ENCODE measurements at regions not wholly inside any gene's neighbourhood (a gene's known extent, or its start where the extent isn't known, plus 50 kb on each side); places are given as distances from the start of the nearest gene placed in this dataset.
A peak's percentile ranks its signal among the peaks of the same experiment; 100 is the strongest.

GRCh38 chr3:26827169-26827568 is 204.6 kb downstream of the LRRC3B start:
- Histone ChIP-seq H3K27me3 (ENCODE audit: control insufficient read depth in 3 of 3, insufficient read depth in 3 of 3, low read length in 2 of 3) (no peaks in the 10 kb centered on the region), H3K9me3 (ENCODE audit: control insufficient read depth in 4 of 4, insufficient read depth in 3 of 4, low read length in 3 of 4) (peaks cover 0 to 18% (median 14%) of the 10 kb centered on the region in 4 donors), H3K9ac (ENCODE audit: insufficient read depth in 1 of 2, low read length in 2 of 2) (no peak overlapping the region), H3K27ac (ENCODE audit: low read depth in 1 of 2, low read length in 1 of 2) (no peak overlapping the region), H3K4me3 (no peak overlapping the region), H3K4me1 (ENCODE audit: control insufficient read depth in 5 of 5, insufficient read depth in 5 of 5, low read length in 5 of 5) (no peaks in the 10 kb centered on the region), H3K36me3 (ENCODE audit: control insufficient read depth in 4 of 4, insufficient read depth in 4 of 4, low read length in 4 of 4) (no peaks in the 10 kb centered on the region)
- TF ChIP-seq CTCF (IDR thresholded peaks at IDR 0.05; ENCODE audit: control extremely low read depth, extremely low read depth): no peak
- DNase-seq (no peak), ATAC-seq (ENCODE audit: insufficient read depth, low FRiP score) (no peak)
- WGBS, 2 donors: 44 to 67% methylated on average over 1 of the region's 1 CpG

- H3K4me1 ChIP-seq (ENCODE audit: control insufficient read depth in 5 of 5, insufficient read depth in 5 of 5, low read length in 5 of 5): no peaks in the 10 kb centered on the region
- H3K4me3 ChIP-seq: no peak overlapping the region
- H3K36me3 ChIP-seq (ENCODE audit: control insufficient read depth in 4 of 4, insufficient read depth in 4 of 4, low read length in 4 of 4): no peaks in the 10 kb centered on the region
- 86 to 87% methylated on average over 4 of the region's 4 CpGs for WGBS, 2 donors
- no peaks in the 10 kb centered on the region for H3K9me3 ChIP-seq (ENCODE audit: control insufficient read depth in 4 of 4, insufficient read depth in 3 of 4, low read length in 3 of 4)
- H3K9ac ChIP-seq (ENCODE audit: insufficient read depth in 1 of 2, low read length in 2 of 2): no peak overlapping the region
- no peaks in the 10 kb centered on the region for H3K27me3 ChIP-seq (ENCODE audit: control insufficient read depth in 3 of 3, insufficient read depth in 3 of 3, low read length in 2 of 3)
- no peak for TF ChIP-seq CTCF (IDR thresholded peaks at IDR 0.05; ENCODE audit: control extremely low read depth, extremely low read depth)
- ATAC-seq (ENCODE audit: insufficient read depth, low FRiP score) (no peak), DNase-seq (peak in 1 of 3 donors; percentile 4)
- no peak overlapping the region for H3K27ac ChIP-seq (ENCODE audit: low read depth in 1 of 2, low read length in 1 of 2)
These were observed 215.5 kb downstream of the LRRC3B start for GRCh38 chr3:26838026-26838425.

GRCh38 chr3:26839001-26839400 is 216.4 kb downstream of the LRRC3B start:
- Histone ChIP-seq H3K27me3 (ENCODE audit: control insufficient read depth in 3 of 3, insufficient read depth in 3 of 3, low read length in 2 of 3) (no peaks in the 10 kb centered on the region), H3K4me3 (no peak overlapping the region), H3K9ac (ENCODE audit: insufficient read depth in 1 of 2, low read length in 2 of 2) (no peak overlapping the region), H3K36me3 (ENCODE audit: control insufficient read depth in 4 of 4, insufficient read depth in 4 of 4, low read length in 4 of 4) (no peaks in the 10 kb centered on the region), H3K4me1 (ENCODE audit: control insufficient read depth in 5 of 5, insufficient read depth in 5 of 5, low read length in 5 of 5) (no peaks in the 10 kb centered on the region), H3K27ac (ENCODE audit: low read depth in 1 of 2, low read length in 1 of 2) (no peak overlapping the region), H3K9me3 (ENCODE audit: control insufficient read depth in 4 of 4, insufficient read depth in 3 of 4, low read length in 3 of 4) (no peaks in the 10 kb centered on the region)
- DNase-seq (no peak), ATAC-seq (ENCODE audit: insufficient read depth, low FRiP score) (no peak)
- TF ChIP-seq CTCF (IDR thresholded peaks at IDR 0.05; ENCODE audit: control extremely low read depth, extremely low read depth): no peak
- WGBS, 2 donors: 91 to 92% methylated on average over 1 of the region's 1 CpG

GRCh38 chr3:26840272-26840870 is 217.8 kb downstream of the LRRC3B start:
- peak in 2 of 3 donors; percentile 1 to 10 for DNase-seq
- 67 to 76% methylated on average over 1 of the region's 1 CpG for WGBS, 2 donors

More at GRCh38 chr3:26840272-26840870, 217.8 kb downstream of the LRRC3B start:
- no peaks in the 10 kb centered on the region for H3K27me3 ChIP-seq (ENCODE audit: control insufficient read depth in 3 of 3, insufficient read depth in 3 of 3, low read length in 2 of 3)
- H3K4me3 ChIP-seq: no peak overlapping the region
- no peaks in the 10 kb centered on the region for H3K36me3 ChIP-seq (ENCODE audit: control insufficient read depth in 4 of 4, insufficient read depth in 4 of 4, low read length in 4 of 4)
- no peaks in the 10 kb centered on the region for H3K4me1 ChIP-seq (ENCODE audit: control insufficient read depth in 5 of 5, insufficient read depth in 5 of 5, low read length in 5 of 5)
- no peak for ATAC-seq (ENCODE audit: insufficient read depth, low FRiP score)
- no peak overlapping the region for H3K9ac ChIP-seq (ENCODE audit: insufficient read depth in 1 of 2, low read length in 2 of 2)
- no peaks in the 10 kb centered on the region for H3K9me3 ChIP-seq (ENCODE audit: control insufficient read depth in 4 of 4, insufficient read depth in 3 of 4, low read length in 3 of 4)
- TF ChIP-seq CTCF (IDR thresholded peaks at IDR 0.05; ENCODE audit: control extremely low read depth, extremely low read depth): no peak
- no peak overlapping the region for H3K27ac ChIP-seq (ENCODE audit: low read depth in 1 of 2, low read length in 1 of 2)
